ENCODE measurements at regions not wholly inside any gene's neighbourhood (a gene's known extent, or its start where the extent isn't known, plus 50 kb on each side); places are given as distances from the start of the nearest gene placed in this dataset.

- no peak for TF ChIP-seq EZH2 (IDR thresholded peaks at IDR 0.05)
- TF ChIP-seq, protein P1, sequence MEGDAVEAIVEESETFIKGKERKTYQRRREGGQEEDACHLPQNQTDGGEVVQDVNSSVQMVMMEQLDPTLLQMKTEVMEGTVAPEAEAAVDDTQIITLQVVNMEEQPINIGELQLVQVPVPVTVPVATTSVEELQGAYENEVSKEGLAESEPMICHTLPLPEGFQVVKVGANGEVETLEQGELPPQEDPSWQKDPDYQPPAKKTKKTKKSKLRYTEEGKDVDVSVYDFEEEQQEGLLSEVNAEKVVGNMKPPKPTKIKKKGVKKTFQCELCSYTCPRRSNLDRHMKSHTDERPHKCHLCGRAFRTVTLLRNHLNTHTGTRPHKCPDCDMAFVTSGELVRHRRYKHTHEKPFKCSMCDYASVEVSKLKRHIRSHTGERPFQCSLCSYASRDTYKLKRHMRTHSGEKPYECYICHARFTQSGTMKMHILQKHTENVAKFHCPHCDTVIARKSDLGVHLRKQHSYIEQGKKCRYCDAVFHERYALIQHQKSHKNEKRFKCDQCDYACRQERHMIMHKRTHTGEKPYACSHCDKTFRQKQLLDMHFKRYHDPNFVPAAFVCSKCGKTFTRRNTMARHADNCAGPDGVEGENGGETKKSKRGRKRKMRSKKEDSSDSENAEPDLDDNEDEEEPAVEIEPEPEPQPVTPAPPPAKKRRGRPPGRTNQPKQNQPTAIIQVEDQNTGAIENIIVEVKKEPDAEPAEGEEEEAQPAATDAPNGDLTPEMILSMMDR (IDR thresholded peaks at IDR 0.05): no peak
- TF ChIP-seq EZH2phosphoT487 (IDR thresholded peaks at IDR 0.05): no peak
These were observed 235.6 kb downstream of the OMA1 start for GRCh38 chr1:58310881-58311280.

All from neural progenitor cell (in vitro differentiated cells).